ENCODE measurements at regions not wholly inside any gene's neighbourhood (a gene's known extent, or its start where the extent isn't known, plus 50 kb on each side); places are given as distances from the start of the nearest gene placed in this dataset.

GRCh38 chr10:120975868-120976225 is 124.7 kb downstream of the WDR11 start:
- no peak for DNase-seq
- intact Hi-C loops (cut with DNase I) = no loop called here
- peaks cover 3% of the 10 kb centered on the region for H3K4me1 ChIP-seq
- H3K36me3 ChIP-seq = no peaks in the 10 kb centered on the region
- H3K27me3 ChIP-seq = peaks cover 37% of the 10 kb centered on the region
- H3K9me3 ChIP-seq = no peaks in the 10 kb centered on the region
- no peak overlapping the region for H3K27ac ChIP-seq
- no peak for ATAC-seq
- no peak overlapping the region for H3K4me3 ChIP-seq
- TF ChIP-seq CTCF (IDR thresholded peaks at IDR 0.05) = no peak

- H3K36me3 ChIP-seq = no peaks in the 10 kb centered on the region
- H3K4me3 ChIP-seq = peak overlapping the region; percentile 42
- ATAC-seq (no peak), DNase-seq (no peak)
- peaks cover 3% of the 10 kb centered on the region for H3K4me1 ChIP-seq
- no peak for TF ChIP-seq CTCF (IDR thresholded peaks at IDR 0.05)
- H3K27me3 ChIP-seq = peaks cover 34% of the 10 kb centered on the region
- peak overlapping the region; percentile 83 for H3K27ac ChIP-seq
- no peaks in the 10 kb centered on the region for H3K9me3 ChIP-seq
- intact Hi-C loops (cut with DNase I) = no loop called here
Observed at GRCh38 chr10:120977897-120978296, 126.7 kb downstream of the WDR11 start.

- intact Hi-C loops (cut with DNase I) = no loop called here
- no peak for TF ChIP-seq CTCF (IDR thresholded peaks at IDR 0.05)
- H3K4me3 ChIP-seq = peak overlapping the region; percentile 42
- H3K36me3 ChIP-seq = no peaks in the 10 kb centered on the region
- no peak for DNase-seq
- peaks cover 3% of the 10 kb centered on the region for H3K4me1 ChIP-seq
- no peak for ATAC-seq
- peak overlapping the region; percentile 83 for H3K27ac ChIP-seq
- H3K9me3 ChIP-seq = no peaks in the 10 kb centered on the region
- H3K27me3 ChIP-seq = peaks cover 30% of the 10 kb centered on the region
Observed at GRCh38 chr10:120978589-120979252, 127.6 kb downstream of the WDR11 start.

GRCh38 chr10:120979435-120980278 is 128.5 kb downstream of the WDR11 start:
- Histone ChIP-seq H3K4me3 (peak overlapping the region; percentile 42), H3K4me1 (peaks cover 3% of the 10 kb centered on the region), H3K9me3 (no peaks in the 10 kb centered on the region), H3K27ac (peak overlapping the region; percentile 83), H3K27me3 (peaks cover 30% of the 10 kb centered on the region), H3K36me3 (no peaks in the 10 kb centered on the region)
- intact Hi-C loops (cut with DNase I) = no loop called here
- no peak for TF ChIP-seq CTCF (IDR thresholded peaks at IDR 0.05)
- DNase-seq = peak; percentile 92
- ATAC-seq = peak; percentile 87

DNA sequence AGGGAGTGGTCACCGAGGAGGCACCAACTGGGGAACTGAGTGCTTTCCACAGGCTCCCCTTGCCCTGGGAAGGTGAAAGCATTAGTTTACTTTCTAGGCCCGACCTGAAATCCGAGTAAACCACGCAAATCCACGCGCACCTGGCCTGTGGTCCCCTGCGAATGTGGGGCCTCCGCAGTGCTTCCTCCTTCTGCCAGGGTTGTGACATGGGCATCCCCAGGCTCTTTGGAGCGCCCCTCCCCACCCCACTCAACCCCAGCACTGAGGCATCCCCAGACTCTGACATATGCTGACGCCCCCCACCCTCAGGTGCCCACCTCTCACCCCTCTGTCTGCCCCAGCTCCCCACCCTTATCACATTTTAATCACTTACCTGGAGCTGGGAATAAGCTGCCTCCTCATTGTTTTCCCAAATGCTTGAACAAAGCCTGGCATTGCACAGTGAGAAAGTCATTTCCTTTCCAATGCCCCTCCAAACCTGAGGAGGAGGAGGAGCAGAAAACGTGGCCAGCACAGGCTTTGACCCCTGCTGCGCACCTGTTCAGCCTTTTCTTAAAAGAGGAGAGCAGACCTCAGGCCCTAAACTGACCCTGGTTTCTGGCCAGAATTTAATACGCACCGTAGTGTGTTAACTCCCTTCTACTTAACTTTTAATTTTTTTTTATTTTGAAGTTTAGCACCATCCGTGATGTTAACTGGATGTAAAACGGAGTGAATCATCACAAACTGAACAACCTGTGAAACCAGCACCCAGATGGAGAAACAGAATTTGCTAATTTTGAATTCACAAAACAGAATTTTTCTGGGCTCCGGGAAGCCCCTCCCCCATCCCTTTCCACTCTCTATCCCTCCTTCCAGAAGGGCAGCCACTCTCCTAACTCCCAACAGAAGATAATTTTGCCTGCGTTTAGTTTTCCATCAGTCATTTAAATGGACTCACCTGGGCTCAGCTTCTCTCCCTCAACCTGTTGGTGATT is 129.4 kb downstream of the WDR11 start:
- Histone ChIP-seq H3K4me3 (peak overlapping the region; percentile 42), H3K9me3 (no peaks in the 10 kb centered on the region), H3K27me3 (peaks cover 21% of the 10 kb centered on the region), H3K36me3 (no peaks in the 10 kb centered on the region), H3K27ac (peak overlapping the region; percentile 83), H3K4me1 (peaks cover 3% of the 10 kb centered on the region)
- DNase-seq = peak; percentile 79
- peak; percentile 54 for ATAC-seq
- intact Hi-C loops (cut with DNase I) = no loop called here
- TF ChIP-seq CTCF (IDR thresholded peaks at IDR 0.05) = no peak

Data from upper lobe of right lung (tissue), 1 donor.